ENCODE measurements at regions not wholly inside any gene's neighbourhood (a gene's known extent, or its start where the extent isn't known, plus 50 kb on each side); places are given as distances from the start of the nearest gene placed in this dataset.

GRCh38 chr3:165682734-165683133, 154.5 kb downstream of the BCHE start:
- no peak for ATAC-seq
- TF ChIP-seq ZNF8 (CRISPR knock-in tag; IDR thresholded peaks at IDR 0.05) (no peak), TSHZ2 (CRISPR knock-in tag; IDR thresholded peaks at IDR 0.05) (no peak), OSR1 (CRISPR knock-in tag; IDR thresholded peaks at IDR 0.05) (no peak), ZC3H10 (CRISPR knock-in tag; IDR thresholded peaks at IDR 0.05) (no peak), PATZ1 (CRISPR knock-in tag; IDR thresholded peaks at IDR 0.05; ENCODE audit: borderline replicate concordance) (no peak), ZNF70 (CRISPR knock-in tag; IDR thresholded peaks at IDR 0.05) (no peak), ZFP30 (CRISPR knock-in tag; IDR thresholded peaks at IDR 0.05) (no peak), RARB (CRISPR knock-in tag; IDR thresholded peaks at IDR 0.05) (no peak)

GRCh38 chr3:165669967-165670366, 167.3 kb downstream of the BCHE start:
- no peak for TF ChIP-seq PPARA (CRISPR knock-in tag; IDR thresholded peaks at IDR 0.05; ENCODE audit: borderline replicate concordance)
- TF ChIP-seq ZNF70 (CRISPR knock-in tag; IDR thresholded peaks at IDR 0.05) = no peak
- TF ChIP-seq TSHZ2 (CRISPR knock-in tag; IDR thresholded peaks at IDR 0.05) = no peak
- ATAC-seq = no peak

GRCh38 chr3:165669504-165669903, 167.7 kb downstream of the BCHE start:
- no peak for ATAC-seq
- TF ChIP-seq PATZ1 (CRISPR knock-in tag; IDR thresholded peaks at IDR 0.05; ENCODE audit: borderline replicate concordance) = no peak
- TF ChIP-seq PPARA (CRISPR knock-in tag; IDR thresholded peaks at IDR 0.05; ENCODE audit: borderline replicate concordance) = no peak
- TF ChIP-seq CREB5 (CRISPR knock-in tag; IDR thresholded peaks at IDR 0.05; ENCODE audit: low read depth) = no peak
- TF ChIP-seq POU6F1 (CRISPR knock-in tag; IDR thresholded peaks at IDR 0.05; ENCODE audit: borderline replicate concordance, low read depth) = no peak
- no peak for TF ChIP-seq ZFP3 (CRISPR knock-in tag; IDR thresholded peaks at IDR 0.05)
- no peak for TF ChIP-seq ESRRG (CRISPR knock-in tag; IDR thresholded peaks at IDR 0.05)
- TF ChIP-seq GLIS3 (CRISPR knock-in tag; IDR thresholded peaks at IDR 0.05) = no peak
- TF ChIP-seq ZFP30 (CRISPR knock-in tag; IDR thresholded peaks at IDR 0.05) = no peak
- TF ChIP-seq SNAI2 (CRISPR knock-in tag; IDR thresholded peaks at IDR 0.05) = no peak
- TF ChIP-seq TOX (CRISPR knock-in tag; IDR thresholded peaks at IDR 0.05; ENCODE audit: borderline replicate concordance) = no peak
- no peak for TF ChIP-seq RARB (CRISPR knock-in tag; IDR thresholded peaks at IDR 0.05)
- no peak for TF ChIP-seq TSHZ2 (CRISPR knock-in tag; IDR thresholded peaks at IDR 0.05)
- no peak for TF ChIP-seq ZNF8 (CRISPR knock-in tag; IDR thresholded peaks at IDR 0.05)
- no peak for TF ChIP-seq ISL1 (CRISPR knock-in tag; IDR thresholded peaks at IDR 0.05)
- TF ChIP-seq ZNF565 (CRISPR knock-in tag; conservative IDR thresholded peaks at IDR 0.05; ENCODE audit: low read depth) = no peak
- TF ChIP-seq OSR1 (CRISPR knock-in tag; IDR thresholded peaks at IDR 0.05) = no peak
- TF ChIP-seq BACH2 (CRISPR knock-in tag; IDR thresholded peaks at IDR 0.05; ENCODE audit: borderline replicate concordance) = no peak
